NCI-H82 treated with DMSO at 0.1 percent for 48 hours (cell line): ENCODE measurements at regions not wholly inside any gene's neighbourhood (a gene's known extent, or its start where the extent isn't known, plus 50 kb on each side); places are given as distances from the start of the nearest gene placed in this dataset.

ENCODE experiments used
- DNase-seq: peaks from one replicate; lab custom pipeline; 2025; ENCODE audit not compliant: unreplicated experiment; lab: John Stamatoyannopoulos, UW

DNA sequence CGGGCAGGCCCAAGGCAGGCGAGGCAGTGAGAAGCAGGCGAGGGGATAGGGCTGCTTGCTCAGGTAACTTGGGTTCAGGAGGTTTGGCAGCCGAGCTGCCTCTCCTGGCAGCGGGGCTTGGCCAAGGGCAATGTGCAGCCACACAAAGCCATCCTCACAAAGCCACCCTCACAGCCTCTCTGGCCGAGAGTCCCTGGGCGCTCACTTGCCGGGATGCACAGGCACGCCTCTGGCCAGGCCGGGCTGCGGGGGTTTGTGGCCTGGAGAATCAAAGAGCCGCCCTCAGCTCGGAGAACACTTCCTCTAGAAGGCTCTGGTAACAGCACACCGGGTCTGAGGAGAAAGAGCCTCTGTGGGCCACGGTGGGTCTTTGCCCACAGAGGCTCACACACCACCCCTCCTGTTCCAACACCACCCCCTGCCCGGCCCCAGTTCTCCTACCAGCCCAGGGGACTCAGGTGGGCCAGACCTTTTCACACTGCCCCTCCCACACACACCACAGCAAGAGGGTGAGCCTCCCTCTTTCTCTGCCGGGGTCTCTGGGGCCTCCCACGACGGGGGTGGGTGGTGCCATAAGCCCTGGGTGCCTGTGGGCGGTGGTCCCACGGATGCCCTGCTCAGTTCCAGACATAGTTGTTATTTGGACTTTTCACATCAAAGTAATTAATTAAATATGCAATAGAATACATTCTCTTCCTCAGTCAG is 186.9 kb downstream of the ZFP36L2 start:
- no peak for DNase-seq

DNA sequence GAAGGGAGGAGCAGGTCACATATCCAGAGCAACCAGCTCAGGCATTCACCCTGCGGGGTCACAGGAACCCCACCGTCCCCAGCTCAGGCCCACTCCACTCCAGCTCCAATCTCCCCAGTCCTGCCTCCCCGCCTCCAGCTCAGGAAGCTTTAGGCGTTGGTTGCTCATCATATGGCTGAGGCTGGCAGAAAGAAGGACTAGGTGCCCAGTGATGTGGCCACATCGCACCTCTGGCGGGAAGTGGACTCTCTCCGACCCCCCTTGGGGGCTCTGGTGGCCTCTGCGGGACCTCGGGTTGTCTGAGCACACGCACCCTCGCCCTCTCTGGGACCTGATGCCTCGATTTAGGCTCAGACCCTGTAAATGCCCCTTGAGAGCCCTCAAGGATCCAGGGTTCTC is 187.7 kb downstream of the ZFP36L2 start:
- no peak for DNase-seq

DNA sequence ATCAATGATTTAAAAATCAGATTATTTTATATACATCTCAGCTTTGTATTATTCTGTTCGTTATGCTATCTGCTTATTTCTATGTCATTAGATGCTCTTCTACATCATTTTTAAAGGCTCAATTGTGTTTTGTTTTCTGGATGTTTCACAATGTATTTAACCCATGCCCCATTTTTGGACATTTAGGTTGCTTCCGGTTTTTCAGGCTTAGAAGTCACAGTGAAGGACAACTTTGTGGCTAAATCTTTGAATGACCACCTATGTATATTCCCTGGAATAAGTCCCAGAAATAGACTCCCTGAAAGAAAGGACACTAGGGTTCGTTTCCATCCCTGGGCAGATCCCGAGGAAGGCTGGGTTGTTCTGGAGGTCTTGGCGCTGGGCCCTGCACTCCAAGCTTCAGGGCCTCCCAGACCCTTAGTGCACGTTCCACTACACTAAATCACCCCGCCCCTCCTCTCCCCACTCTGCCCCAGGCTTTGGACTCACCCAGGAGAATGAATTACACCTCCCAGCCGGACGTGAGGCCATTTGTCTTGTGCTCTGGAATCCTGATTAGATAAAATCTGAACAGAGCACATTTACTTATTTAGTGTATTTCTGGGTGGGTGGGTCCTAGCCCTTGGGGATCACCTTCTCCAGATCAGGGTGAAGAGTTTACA is 188.2 kb downstream of the ZFP36L2 start:
- no peak for DNase-seq

DNA sequence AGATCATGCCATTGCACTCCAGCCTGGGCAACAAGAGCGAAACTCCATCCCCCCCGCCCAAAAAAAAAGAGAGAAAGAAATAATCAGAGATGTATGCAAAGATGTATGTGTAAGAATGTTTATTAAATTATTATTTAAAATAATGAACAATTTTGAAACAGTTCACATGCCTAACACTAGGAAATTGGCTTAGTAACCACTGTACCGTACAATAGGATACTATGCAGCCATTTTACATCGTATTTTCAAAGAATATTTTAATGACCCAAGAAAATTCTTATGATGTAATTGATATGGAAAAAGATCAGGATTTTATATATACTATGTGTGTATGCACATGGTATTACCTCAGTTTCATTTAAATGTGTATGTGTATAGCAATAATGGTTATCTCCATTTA is 190.5 kb downstream of the ZFP36L2 start:
- DNase-seq: no peak

DNA sequence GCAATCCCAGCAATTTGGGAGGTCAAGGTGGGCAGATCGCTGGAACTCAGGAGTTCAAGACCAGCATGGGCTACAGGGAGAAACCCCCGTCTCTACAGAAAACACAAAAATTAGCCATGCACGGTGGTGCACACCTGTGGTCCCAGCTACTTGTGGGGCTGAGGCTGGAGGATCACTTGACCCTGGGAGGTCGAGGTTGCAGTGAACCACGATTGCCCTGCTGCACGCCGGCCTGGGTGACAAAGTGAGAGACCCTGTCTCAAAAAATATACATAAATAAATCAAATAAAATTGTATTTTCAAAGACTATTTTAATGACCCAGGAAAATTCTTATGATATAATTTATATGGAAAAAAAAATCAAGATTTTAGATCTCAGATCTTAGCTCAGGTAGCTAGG is 191.5 kb downstream of the ZFP36L2 start:
- no peak for DNase-seq

DNA sequence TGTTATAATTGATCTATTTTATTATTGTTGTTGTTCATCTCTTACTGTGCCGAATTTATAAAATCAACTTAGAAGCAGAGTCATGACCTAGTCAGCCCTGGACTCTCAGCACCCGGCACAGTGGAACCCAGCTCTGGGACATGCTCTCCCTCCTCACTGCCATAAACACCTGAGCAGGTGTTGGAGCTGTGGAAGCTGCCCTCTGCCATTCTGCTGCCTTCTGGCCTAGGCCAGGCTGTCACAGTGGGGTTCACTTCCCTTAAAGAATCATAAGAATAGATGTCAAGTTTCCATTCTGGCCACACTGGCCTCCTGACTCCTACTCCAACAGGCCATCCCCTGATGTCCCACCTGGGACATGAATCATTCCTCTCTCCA is 192.2 kb downstream of the ZFP36L2 start:
- no peak for DNase-seq

DNA sequence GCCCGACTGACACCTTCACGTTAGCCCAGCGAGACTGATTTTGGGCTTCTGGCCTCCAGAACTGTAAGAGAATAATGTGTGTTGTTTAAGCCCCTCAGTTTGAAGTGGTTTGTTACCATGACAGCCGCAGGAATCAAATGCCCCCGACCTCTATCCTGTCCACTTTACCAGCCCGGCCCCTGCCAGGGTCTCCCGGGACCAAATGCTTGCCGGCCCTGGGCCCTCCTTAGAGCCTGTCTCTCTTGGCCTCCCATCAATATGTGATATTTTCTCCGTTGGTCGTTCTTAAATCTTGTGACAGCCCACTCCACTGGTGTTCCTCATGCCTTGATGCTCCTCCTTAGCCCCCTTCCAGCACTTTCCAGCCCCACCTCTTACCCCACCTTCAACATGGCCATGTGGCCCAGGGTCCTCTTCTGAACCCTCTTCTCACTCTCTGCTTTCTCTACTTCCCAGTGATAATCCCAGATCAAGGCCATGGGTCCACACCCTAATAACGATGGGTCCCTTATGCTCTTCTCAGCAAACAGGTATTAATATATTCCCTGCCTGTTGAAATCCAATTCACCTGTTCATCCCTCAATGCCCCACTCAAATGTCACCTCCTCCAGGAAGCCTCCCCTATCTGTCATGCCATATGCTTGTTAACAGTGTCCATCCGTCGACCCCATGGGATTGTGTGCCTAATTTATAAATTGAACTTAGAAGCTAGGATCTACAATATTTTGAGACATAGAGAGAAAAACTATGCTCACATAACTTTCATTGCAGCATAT is 192.8 kb downstream of the ZFP36L2 start:
- DNase-seq: no peak

DNA sequence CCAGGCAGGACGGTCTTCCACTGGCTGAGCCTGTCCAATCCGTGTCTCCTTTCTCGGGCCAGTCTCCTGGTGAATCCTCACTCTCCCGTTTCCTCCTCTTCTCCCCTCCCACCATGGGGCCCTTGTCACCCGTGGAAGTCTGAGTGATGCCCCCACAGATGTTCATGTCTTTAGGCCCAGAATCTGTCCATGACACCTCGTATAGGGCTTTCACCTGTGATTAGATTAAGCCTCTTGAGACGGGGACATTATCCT is 193.5 kb downstream of the ZFP36L2 start:
- no peak for DNase-seq

DNA sequence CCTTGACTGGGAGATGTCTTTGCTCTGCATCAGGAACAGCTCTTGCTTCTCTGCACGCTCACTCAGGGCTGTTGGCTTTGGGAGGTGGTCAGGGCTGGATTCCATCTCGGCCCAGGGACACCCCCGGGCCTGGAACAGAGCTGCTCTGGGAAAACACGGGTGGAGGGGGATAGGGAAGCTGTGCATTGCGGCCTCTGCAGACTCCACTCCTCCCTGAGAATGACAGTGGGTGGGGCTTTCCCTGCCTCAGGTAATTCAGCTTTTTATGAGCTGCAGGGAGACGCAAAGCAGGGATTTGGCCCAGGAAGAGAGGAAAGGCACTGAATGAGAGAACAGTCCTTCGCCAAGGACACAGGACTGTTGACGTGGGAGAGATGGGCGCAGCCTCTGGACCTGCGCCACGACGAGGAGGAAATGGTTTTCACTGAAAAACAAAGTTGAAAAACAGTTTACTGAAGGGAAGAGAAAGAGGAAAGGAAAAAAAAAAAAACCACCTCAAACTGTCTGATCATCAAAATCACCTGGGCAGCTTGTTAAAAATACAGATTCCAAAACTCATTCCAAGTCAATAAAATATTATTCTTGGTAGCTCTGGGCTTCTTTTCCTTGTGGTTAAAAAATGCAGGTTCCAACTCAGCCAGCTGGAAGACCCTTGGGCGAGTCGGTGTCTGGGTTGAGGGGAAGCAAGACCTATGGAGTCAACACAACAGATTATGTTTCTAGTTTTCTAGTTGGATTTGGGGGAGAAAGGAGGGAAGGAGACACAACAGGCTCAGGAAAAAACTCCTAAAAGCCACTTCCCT is 194.0 kb downstream of the ZFP36L2 start:
- no peak for DNase-seq

DNA sequence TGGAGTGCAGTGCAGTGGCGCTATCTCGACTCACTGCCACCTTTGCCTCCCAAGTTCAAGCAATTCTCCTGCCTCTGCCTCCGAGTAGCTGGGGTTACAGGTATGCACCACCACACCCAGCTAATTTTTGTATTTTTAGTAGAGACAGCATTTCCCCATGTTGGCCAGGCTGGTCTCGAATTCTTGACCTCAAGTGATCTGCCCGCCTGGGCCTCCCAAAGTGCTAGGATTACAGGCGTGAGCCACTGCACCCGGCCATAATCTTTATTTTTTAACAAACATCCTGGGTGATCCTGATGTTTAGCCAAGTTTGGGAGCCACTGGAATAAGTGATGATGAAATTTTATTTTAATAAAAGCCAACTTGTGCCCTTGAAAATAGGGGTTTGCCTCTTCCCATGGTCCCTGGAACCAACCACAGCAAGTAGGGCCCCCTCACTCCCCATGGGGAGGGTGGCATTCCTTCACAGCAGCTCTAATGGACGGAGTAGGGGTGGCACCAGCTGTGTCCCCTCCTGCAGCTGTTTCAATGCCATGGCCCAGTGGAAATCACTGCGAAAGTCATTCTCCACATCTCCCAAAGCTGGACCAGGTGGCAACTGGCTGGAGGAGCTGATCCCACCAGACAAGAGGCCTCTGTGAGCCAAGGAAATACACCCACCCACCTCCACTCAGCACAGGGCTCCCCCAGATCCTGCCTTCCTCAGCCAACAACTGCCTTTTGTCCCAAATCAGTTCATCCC is 194.8 kb downstream of the ZFP36L2 start:
- DNase-seq: no peak

DNA sequence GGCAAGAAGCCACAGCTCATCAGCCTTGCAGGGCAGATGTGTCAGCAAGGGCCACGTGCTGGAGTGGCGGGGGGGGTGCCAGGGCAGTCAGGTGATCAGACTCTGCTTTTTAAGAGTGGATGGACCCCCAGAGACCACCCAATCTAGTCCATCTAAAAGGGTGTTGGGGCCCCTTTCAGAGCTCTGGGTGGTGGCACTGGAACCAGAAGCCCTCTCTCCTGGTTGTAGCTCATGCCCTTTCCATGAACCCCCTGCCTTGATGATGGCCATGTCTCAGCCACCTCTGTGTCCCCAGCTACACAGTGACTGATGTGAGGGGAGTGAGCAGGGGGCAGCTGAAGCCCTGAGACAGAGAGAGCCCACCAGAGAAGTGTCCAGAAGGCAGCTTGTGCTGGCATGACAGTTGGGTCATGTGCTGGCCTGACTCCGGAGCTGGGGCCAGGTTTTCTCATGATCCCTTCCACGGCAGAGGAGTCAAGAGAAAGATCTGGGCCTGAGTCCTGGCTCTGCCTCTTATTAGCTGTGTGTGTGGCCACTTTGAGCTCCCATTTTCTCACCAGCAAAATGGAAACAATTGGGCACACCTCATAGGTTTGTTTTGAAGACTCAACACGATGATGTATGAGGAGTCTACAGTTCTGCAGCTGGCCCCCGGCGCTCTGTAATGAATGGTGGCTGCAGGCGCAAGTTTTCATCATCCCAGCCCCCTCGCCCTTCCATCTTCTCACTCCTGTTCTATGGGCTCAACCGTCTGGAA is 195.7 kb downstream of the ZFP36L2 start:
- no peak for DNase-seq

DNA sequence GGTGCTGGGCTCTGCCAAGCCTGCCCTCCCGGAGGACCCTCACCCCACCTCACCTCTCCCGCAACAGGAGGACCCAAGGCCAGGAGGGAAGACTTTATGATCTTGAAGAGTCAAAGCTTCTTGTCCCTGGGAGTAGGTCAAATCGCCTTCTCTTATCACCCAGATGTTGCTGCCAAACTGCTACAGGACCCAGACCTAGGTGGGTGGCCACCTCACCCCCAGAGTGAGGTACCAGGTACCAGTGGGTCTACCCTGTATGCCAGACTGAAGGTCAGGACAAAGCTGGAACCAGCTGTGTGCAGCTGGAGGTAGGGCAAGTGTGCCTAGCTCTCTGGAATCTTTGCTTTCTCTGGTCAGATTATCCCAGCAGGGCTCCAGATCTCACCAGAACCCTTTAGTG is 197.2 kb downstream of the ZFP36L2 start:
- no peak for DNase-seq

DNA sequence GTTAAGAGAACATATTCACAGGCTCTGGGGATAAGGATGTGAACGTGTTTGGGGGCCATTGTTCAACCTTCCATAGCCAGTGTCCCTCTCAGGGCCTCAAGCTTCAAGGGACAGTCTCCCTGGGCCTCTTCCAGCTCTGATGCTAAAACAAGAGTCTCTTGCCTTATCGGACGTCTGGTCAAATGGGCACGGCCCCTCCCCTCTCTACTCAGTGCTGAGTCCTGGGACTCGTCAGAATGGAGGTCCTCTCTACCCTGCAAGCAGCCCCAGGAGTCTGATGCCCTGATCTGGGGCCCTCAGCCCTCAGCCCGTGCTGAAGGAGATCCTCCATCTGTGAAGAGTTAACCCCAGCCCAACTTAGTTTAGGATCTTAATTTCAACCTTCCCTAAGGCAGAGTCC is 198.2 kb downstream of the ZFP36L2 start:
- no peak for DNase-seq

DNA sequence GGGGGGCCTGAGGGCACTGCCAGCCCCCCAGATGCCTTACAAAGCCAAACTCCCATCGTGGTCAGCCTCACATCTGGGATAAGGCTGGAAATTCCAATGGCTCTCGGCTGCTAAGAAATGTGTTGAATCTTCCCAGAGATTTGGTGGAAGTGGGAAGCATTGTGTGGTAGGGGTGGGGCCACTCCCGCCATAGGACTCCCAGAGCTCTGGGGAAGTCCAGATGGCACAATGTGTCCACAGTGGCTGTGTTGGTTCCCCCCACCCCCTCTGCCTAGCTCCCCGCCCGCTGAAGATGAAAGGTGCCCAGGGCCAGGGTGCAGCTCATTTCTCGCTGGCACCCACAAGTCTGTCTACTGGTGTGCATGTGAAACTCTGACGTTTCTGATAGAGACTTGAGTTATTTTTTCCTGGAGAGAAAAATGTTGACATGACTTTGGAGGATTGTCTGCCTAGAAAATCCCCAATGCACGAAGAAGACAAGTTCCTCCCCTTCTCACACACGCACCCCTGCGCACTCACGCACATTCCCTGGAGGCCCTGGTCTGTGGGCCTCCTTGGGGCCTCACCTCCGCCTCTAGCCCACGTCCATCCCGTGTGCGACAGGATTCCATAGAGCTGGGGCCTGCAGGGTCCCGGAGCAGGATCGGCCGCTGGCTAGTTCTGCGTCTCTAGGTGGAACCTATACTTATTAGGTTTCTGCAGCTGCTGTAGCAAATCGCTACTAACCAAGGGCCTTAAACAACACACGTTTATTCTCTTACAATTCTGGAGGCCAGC is 199.1 kb downstream of the ZFP36L2 start:
- no peak for DNase-seq

DNA sequence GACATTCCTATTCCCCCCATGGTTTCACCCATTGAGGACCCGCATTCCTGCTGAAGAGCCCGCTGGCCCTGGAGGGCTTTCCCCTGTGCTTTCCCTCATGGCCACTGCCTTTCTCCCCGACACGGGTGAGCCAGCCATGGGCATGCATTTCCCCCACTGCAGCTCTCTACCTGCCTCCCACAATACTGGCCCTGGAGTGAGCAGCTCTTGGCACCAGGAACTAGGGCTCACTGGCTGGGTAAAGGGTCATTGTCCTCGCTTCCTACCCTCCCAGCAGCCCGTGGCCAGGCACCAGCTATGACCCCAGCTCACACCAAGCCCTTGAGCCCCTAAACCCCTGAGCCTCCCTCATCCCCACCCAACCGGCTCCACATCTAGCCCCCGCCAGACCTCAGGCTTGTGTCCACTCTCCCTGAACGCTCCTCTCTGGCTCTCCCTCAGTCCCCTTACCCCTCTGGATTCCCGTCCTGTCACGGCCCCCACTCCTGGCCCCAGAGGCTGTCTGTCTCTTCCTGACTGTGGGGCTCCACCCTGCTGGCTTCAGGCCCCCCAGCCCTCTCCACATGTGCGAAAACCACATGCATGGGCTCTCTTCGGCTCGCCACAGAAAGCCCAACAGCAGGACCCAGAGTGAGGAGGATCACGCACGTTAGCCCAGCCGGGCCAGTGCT is 199.8 kb downstream of the ZFP36L2 start:
- no peak for DNase-seq

DNA sequence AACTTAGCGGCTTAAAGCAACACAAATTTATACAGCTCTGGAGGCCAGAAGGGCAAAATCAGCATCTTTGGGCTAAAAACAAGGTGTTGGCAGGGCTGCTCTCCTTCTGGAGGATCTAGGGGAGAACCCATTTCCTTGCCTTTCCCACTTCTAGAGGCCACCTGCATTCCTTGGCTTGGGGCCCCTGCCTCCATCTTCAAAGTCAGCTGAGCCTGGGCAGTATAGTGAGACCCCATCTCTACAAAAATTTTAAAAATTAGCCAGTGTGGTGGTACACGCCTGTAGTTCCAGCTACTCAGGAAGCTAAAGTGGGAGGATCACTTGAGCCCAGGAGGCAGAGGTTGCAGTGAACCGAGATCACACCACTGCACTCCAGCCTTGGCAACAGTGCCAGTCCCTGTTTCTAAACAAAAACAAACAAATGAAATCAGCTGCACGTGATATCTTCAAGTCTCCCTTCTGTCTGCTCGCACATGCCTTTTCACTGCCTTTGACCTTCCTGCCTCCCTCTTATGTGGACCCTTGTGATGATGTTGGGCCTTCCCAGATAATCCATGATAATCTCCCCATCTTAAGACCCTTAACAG is 200.6 kb downstream of the ZFP36L2 start:
- DNase-seq: peak; percentile 95

DNA sequence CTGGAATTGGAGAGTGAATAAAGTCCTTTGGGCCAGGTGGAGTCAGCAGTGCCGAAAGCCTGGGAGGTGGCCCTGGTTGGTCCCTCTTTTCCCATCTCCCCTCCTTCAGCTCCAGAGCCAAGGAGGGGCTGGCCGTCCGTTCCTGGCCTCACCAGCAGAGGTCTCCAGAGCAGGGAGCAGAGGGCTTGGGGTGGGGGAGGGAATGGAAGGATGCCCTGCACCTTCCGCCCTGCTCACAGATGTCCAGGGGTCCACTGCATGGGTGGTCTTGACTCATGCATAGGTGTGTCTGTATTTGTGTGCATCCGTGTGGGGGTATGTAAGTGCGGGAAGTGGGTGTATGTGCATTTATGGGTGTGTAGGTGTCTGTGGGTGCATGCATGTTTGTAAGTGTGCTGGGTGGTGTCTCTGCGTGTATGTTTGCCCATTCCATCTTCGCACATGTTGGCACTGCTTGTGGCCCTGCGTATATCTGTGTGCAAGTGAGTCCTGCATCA is 201.8 kb downstream of the ZFP36L2 start:
- peak; percentile 30 for DNase-seq

DNA sequence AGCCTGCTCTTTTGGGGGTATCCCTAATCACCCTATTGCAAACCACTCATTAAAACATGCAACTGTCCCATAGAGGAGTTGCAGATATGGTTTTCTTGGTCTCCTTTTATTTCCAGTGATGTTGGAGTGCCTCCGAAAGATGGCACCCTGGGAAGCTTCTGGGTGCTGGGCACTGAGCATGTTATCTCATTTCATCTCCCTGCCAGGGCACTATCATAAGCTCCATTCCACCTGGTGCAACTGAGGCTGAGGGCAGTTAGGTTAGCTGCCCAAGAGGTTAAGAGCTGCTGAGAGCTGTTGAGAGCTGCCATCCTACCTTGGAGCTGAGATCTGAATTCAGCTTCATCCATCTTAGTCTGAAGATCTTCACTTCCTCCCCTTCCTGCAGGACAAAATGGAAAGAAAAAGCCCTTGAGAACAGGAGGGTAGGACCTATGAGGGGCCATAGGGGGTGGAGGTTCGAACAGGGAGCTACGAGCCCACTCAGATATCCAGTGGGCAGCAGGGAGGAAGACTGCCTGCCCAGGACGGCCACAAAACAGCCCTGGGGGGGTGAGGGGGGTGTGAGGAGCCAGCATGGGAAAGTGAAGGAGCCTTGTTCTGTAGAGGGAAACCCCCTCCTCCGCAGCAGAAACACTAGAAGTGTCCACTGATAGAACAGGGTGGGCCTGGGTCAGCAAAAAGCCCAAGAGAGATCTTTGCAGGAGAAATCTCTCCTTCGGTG is 202.5 kb downstream of the ZFP36L2 start:
- DNase-seq: no peak
